DND-41 (cell line): ENCODE measurements at regions not wholly inside any gene's neighbourhood (a gene's known extent, or its start where the extent isn't known, plus 50 kb on each side); places are given as distances from the start of the nearest gene placed in this dataset.

Experiments
- CTCF ChIP-seq: IDR thresholded peaks from 2 replicates; pipeline ENCODE4 v1.5.1; 2012; ENCODE audit warnings: borderline replicate concordance, low read length, moderate library complexity, mild to moderate bottlenecking; ENCODE audit not compliant: poor library complexity, severe bottlenecking; ENCODE audit errors: extremely low read depth
- EZH2 ChIP-seq: IDR thresholded peaks from 3 replicates; pipeline ENCODE4 v1.6.1; 2012; ENCODE audit warnings: borderline replicate concordance, low read depth, mild to moderate bottlenecking, moderate library complexity, low read length, inconsistent platforms; ENCODE audit not compliant: severe bottlenecking

GRCh38 chr16:63752347-63752746, 1369.5 kb downstream of the CDH11 start:
- TF ChIP-seq CTCF = no peak
- TF ChIP-seq EZH2 = no peak
